ENCODE measurements at regions not wholly inside any gene's neighbourhood (a gene's known extent, or its start where the extent isn't known, plus 50 kb on each side); places are given as distances from the start of the nearest gene placed in this dataset.
"Not testable (repeated sequence)": the region's sequence is repeated elsewhere in the genome, so short reads cannot be mapped to it uniquely, and the experiment has no call there.

DNA sequence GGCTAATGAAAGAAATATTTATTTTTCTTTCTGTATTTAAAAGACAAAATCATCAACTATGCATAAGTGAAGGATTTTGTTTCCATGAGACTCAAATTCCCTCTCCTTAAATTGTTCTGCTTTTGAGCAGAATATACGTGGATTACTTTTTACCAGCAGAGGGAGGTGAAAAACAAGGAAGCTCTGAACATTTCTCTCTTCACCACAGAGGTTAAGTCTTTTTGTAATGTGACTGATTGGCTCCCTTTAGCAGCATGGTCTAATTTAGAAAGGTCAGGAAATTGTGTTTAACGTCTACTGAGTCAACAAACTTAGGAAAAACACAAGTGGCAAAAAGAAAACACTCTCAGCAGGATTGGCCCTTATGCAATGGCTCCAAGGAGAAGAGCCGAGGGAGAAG, 55.1 kb upstream of the F9 start:
- Mint-ChIP-seq H3K4me1 (no peaks in the 10 kb centered on the region), H3K9me3 (no peaks in the 10 kb centered on the region), H3K27me3 (no peaks in the 10 kb centered on the region), H3K36me3 (no peaks in the 10 kb centered on the region), H3K27ac (no peak overlapping the region), H3K4me3 (no peak overlapping the region)
- CTCF ChIA-PET, result no interaction called here
- DNase-seq, result no peak

DNA sequence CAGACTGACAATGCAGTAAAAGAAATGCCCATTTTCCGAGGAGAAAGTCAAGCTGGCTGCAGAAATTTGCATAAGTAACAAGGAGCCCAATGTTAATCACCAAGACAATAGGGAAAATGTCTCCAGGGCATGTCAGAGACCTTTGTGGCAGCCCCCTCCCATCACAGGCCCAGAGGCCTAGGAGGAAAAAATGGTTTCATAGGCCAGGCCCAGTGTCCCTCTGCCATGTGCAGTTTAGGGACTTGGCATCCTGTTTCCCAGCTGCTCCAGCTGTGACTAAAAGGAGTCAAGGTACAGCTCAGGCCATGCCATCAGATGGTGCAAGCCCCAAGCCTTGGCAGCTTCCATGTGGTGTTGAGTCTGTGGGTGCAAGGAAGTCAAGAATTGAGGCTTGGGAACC, 68.6 kb upstream of the F9 start:
- H3K36me3 Mint-ChIP-seq, H3K9me3 Mint-ChIP-seq, CTCF ChIA-PET, H3K4me1 Mint-ChIP-seq, H3K4me3 Mint-ChIP-seq, H3K27ac Mint-ChIP-seq, H3K27me3 Mint-ChIP-seq, DNase-seq: not testable (repeated sequence)

DNA sequence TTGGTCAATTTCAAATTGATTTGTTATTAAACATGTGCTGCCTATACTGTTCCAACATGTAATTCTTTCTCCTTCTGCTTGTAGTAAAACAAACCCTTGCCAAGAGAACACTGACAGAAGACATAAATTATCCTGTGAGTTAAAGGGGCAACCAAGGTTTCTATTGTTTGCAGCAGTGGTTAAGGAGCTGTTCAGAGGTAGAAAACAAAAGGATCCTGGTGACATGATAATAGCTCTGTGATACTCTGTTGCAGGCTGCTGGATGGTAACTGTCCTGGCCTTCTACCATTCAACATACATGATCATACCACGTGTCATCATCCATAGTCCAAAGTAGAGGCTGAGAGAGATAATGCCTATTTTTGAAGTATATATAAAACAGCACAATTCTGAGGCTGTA, 75.8 kb upstream of the F9 start:
- Mint-ChIP-seq H3K9me3 (no peaks in the 10 kb centered on the region), H3K27ac (no peak overlapping the region), H3K36me3 (no peaks in the 10 kb centered on the region), H3K27me3 (no peaks in the 10 kb centered on the region), H3K4me3 (no peak overlapping the region), H3K4me1 (no peaks in the 10 kb centered on the region)
- CTCF ChIA-PET, result no interaction called here
- DNase-seq, result no peak

DNA sequence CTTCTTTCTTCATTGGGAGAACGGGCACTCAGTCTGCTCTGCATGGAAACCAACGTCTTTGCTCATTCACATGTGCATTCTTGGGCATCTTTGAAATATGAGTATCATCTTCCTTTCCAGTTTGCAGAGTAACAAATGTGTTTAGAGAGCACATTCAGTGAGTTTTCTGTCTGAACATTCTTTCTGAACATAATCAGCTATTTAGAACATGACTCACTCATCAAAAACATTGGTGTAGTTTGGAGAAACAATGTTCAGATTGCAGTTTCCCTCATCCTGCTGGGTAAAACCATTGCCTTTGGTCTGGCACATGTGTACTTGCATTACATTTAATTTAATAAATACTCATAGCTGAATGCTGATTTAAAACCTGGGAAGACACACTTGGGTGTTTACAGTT, 81.5 kb upstream of the F9 start:
- CTCF ChIA-PET, result no interaction called here
- H3K4me1 Mint-ChIP-seq, result no peaks in the 10 kb centered on the region
- H3K9me3 Mint-ChIP-seq, result no peaks in the 10 kb centered on the region
- no peak overlapping the region for H3K27ac Mint-ChIP-seq
- H3K4me3 Mint-ChIP-seq, result no peak overlapping the region
- H3K27me3 Mint-ChIP-seq, result no peaks in the 10 kb centered on the region
- no peak for DNase-seq
- no peaks in the 10 kb centered on the region for H3K36me3 Mint-ChIP-seq

DNA sequence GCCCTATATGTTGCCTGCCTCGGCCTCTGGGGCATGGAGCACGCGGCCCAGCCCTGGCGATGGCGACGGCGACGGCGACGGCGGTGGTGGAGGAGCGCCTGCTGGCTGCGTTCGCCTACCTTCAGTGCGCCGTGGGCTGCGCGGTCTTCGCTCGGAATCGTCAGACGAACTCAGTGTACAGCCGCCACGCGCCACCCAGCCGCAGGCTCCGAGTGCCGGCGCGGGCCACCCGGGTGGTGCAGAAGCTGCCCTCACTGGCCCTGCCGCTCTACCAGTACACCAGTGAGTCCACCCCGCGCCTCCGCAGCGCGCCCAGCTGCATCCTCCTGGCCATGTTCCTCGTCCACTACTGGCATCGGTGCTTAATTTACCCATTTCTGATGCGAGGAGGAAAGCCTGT, 83.7 kb upstream of the F9 start:
- peaks cover 2% of the 10 kb centered on the region for H3K9me3 Mint-ChIP-seq
- no peak overlapping the region for H3K27ac Mint-ChIP-seq
- no peaks in the 10 kb centered on the region for H3K4me1 Mint-ChIP-seq
- no peak for DNase-seq
- CTCF ChIA-PET, result no interaction called here
- no peaks in the 10 kb centered on the region for H3K27me3 Mint-ChIP-seq
- H3K4me3 Mint-ChIP-seq, result no peak overlapping the region
- H3K36me3 Mint-ChIP-seq, result no peaks in the 10 kb centered on the region

DNA sequence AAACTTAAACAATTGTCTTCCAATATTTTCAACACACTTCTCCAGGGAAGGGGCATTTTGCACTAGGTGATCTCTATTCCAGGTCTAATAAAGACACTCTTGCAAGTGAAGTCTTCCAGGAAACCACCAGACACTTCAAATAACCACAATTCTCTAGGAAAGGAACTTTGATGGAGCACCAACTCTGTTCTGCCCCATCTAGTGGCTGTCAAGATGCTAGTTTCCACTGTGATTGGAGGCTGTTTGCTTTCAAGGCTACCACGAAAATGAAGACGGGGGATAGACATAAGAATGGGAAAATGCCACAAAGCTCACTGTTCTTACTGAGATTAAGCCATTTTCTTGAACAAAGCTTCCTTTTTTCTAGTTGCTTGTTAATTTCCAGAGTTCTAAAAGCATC, 100.6 kb upstream of the F9 start:
- Mint-ChIP-seq H3K27me3 (no peaks in the 10 kb centered on the region), H3K36me3 (no peaks in the 10 kb centered on the region)
- no peak for DNase-seq

DNA sequence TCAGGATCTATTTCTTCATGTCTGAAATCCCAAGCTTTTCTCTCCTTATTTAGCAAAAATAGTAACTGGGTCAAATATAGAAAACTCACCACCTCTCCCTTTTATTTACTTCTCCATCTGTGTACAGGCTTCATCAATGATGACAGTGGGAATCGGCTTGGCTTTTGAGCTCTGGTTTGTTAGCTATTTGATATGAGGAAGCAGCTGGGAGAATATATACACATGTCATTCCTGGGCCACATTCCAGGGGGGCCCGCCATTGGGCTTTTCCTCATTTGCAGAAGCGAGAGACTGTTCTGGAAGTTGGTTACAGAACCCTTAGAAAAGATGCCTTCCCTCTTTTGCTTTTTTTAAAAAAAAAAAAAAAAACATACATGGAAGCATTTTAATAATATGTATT, 107.4 kb upstream of the F9 start:
- Mint-ChIP-seq H3K27ac (no peak overlapping the region), H3K27me3 (no peaks in the 10 kb centered on the region), H3K4me1 (no peaks in the 10 kb centered on the region), H3K9me3 (no peaks in the 10 kb centered on the region), H3K36me3 (no peaks in the 10 kb centered on the region), H3K4me3 (no peak overlapping the region)
- CTCF ChIA-PET, result no interaction called here
- no peak for DNase-seq

More for the DNA sequence above, 100.6 kb upstream of the F9 start:
- Mint-ChIP-seq H3K9me3 (no peaks in the 10 kb centered on the region), H3K4me3 (no peak overlapping the region), H3K27ac (no peak overlapping the region), H3K4me1 (no peaks in the 10 kb centered on the region)
- CTCF ChIA-PET, result no interaction called here

DNA sequence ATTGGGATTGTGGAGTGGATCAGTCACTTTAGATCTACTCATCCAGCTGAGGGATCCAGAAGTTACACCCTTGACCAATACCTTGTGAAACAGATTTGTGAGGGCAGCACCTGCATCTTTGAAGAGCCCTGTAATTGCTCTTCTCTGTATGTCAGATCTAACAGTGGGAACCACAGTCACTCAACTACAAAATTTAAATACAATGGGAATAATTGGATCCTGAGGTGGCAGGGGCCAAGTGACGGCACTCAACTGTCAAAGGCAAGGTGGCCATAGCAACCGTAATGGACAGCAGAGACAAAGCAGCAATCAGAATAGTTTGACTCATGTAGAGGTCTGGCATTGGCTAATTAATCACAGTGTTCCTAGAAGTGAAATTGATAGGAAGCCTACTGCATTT, 132.3 kb upstream of the F9 start:
- DNase-seq, CTCF ChIA-PET, H3K27me3 Mint-ChIP-seq, H3K4me1 Mint-ChIP-seq, H3K9me3 Mint-ChIP-seq, H3K4me3 Mint-ChIP-seq, H3K27ac Mint-ChIP-seq, H3K36me3 Mint-ChIP-seq: not testable (repeated sequence)

DNA sequence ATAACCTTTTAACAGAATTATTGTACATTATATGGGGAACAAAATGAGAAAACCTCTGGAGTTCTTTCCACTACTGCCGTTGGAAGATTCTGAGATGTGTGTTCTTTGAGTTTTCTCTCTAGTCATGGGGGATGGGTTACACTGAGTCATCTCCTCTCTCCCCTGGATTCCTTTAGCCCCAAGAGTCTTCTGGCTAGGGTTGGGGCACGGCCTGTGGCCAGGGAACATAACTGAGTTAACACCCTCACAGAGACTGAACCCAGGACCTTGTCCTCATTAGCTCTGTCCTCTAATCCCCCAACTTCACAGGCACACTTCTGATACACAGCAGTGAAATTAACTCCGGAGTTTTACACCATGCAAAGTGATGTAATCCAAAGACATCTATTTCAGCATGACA, 142.3 kb upstream of the F9 start:
- no peak for DNase-seq
- Mint-ChIP-seq H3K27me3 (no peaks in the 10 kb centered on the region), H3K9me3 (no peaks in the 10 kb centered on the region), H3K36me3 (no peaks in the 10 kb centered on the region), H3K4me3 (no peak overlapping the region), H3K27ac (no peak overlapping the region), H3K4me1 (no peaks in the 10 kb centered on the region)
- CTCF ChIA-PET, result no interaction called here

DNA sequence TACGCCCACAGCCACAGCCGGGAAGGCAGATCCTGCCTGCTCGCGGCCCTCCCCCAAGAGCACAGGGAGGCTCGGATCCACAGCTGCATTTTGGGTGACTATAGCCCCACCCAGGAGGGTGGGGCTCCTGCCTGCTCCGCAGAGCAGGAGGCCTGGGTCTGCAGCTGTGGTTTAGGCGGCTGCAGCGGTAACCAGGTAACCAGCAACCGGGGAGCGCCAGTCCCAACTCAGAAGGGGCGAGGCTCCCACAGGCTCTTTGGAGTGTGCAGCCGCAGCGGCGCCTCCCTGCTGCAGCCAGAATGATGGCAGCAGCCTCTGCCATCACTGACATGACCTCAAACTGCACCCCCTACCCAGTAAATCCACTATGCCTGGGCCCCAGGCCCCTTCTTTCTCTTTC, 148.0 kb upstream of the F9 start:
- CTCF ChIA-PET, result no interaction called here
- H3K27me3 Mint-ChIP-seq, result no peaks in the 10 kb centered on the region
- no peak for DNase-seq
- H3K9me3 Mint-ChIP-seq, result peaks cover 2% of the 10 kb centered on the region
- no peaks in the 10 kb centered on the region for H3K36me3 Mint-ChIP-seq
- H3K4me1 Mint-ChIP-seq, result no peaks in the 10 kb centered on the region
- H3K4me3 Mint-ChIP-seq, result no peak overlapping the region
- H3K27ac Mint-ChIP-seq, result no peak overlapping the region

DNA sequence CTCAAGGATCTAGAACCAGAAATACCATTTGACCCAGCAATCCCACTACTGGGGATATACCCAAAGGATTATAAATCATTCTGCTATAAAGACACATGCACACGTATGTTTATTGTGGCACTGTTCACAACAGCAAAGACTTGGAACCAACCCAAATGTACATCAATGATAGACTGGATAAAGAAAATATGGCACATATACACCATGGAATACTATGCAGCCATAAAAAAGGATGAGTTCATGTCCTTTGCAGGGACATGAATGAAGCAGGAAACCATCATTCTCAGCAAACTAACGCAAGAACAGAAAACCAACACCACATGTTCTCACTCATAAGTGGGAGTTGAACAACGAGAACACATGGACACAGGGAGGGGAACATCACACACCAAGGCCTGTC, 154.0 kb upstream of the F9 start:
- DNase-seq, H3K4me1 Mint-ChIP-seq, H3K27ac Mint-ChIP-seq, H3K4me3 Mint-ChIP-seq, H3K27me3 Mint-ChIP-seq, H3K9me3 Mint-ChIP-seq, H3K36me3 Mint-ChIP-seq, CTCF ChIA-PET: not testable (repeated sequence)

DNA sequence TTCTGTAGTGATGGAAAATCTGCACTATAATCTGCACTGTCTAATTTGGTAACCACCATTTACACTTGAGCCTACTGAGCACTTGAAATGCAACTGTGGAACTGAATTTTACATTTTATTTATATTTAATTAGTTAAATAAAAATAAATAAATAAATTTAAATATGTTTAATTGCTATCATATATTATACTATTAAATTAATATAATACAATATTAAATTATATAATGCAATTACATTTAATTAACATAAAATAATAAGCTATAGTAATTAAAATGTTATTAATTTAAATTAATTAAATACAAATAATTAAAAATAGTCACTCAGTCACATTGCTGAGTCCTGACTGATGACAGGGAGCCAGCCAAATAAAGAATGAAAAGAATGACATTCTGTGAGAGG, 170.2 kb upstream of the F9 start:
- Mint-ChIP-seq H3K27me3 (no peaks in the 10 kb centered on the region), H3K27ac (no peak overlapping the region), H3K4me3 (no peak overlapping the region), H3K9me3 (no peaks in the 10 kb centered on the region), H3K36me3 (no peaks in the 10 kb centered on the region), H3K4me1 (no peaks in the 10 kb centered on the region)
- CTCF ChIA-PET, result no interaction called here
- no peak for DNase-seq

DNA sequence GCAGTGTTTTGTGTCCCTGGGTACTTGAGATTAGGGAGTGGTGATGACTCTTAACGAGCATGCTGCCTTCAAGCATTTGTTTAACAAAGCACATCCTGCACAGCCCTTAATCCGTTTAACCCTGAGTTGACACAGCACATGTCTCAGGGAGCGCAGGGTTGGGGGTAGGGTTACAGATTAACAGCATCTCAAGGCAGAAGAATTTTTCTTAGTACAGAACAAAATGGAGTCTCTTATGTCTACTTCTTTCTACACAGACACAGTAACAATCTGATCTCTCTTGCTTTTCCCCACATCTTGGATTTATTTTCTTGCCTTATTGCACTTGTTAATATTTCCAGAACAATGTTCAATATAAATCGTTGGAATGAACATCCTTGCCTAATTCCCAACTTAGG, 187.9 kb upstream of the F9 start:
- H3K27ac Mint-ChIP-seq, H3K4me1 Mint-ChIP-seq, DNase-seq, H3K4me3 Mint-ChIP-seq, H3K27me3 Mint-ChIP-seq, H3K36me3 Mint-ChIP-seq, CTCF ChIA-PET, H3K9me3 Mint-ChIP-seq: not testable (repeated sequence)

DNA sequence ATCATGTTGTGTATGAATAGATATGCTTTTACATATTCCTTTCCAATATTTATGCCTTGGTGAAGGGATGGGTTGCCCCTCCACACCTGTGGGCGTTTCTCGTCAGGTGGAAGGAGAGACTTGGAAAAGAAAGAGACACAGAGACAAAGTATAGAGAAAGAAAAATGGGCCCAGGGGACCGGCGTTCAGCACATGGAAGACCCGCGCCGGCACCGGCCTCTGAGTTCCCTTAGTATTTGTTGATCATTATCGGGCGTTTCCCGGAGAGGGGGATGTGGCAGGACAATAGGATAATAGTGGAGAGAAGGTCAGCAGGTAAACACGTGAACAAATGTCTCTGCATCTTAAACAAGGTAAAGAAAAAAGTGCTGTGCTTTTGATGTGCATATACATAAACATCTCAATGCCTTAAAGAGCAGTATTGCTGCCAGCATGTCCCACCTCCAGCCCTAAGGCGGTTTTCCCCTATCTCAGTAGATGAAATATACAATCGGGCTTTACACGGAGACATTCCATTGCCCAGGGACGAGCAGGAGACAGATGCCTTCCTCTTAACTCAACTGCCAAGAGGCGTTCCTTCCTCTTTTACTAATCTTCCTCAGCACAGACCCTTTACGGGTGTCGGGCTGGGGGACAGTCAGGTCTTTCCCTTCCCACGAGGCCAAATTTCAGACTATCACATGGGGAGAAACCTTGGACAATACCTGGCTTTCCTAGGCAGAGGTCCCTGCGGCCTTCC, 188.5 kb upstream of the F9 start:
- H3K27ac Mint-ChIP-seq, H3K9me3 Mint-ChIP-seq, H3K27me3 Mint-ChIP-seq, H3K4me1 Mint-ChIP-seq, CTCF ChIA-PET, H3K36me3 Mint-ChIP-seq, H3K4me3 Mint-ChIP-seq, DNase-seq: not testable (repeated sequence)

DNA sequence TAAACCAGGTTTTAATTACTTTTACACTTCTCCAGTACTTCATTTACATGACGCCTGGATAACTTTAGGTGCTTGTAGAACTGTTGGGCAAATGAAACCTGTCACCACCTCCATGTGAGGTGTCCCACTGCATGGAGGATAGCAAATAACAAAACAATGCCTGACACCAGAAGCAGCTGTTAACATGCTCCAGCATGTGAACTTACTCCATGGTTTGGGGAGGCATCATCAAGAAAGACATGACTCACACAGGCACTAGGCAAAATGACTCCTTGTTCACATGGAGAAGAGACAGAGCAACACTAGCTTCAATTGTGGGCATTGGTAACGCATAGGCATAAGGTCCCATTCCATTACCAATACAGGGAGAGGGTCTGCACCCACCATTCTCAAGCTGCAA, 198.1 kb upstream of the F9 start:
- Mint-ChIP-seq H3K4me3 (no peak overlapping the region), H3K27me3 (no peaks in the 10 kb centered on the region), H3K36me3 (no peaks in the 10 kb centered on the region), H3K9me3 (no peaks in the 10 kb centered on the region), H3K27ac (no peak overlapping the region), H3K4me1 (no peaks in the 10 kb centered on the region)
- CTCF ChIA-PET, result no interaction called here
- DNase-seq, result no peak

DNA sequence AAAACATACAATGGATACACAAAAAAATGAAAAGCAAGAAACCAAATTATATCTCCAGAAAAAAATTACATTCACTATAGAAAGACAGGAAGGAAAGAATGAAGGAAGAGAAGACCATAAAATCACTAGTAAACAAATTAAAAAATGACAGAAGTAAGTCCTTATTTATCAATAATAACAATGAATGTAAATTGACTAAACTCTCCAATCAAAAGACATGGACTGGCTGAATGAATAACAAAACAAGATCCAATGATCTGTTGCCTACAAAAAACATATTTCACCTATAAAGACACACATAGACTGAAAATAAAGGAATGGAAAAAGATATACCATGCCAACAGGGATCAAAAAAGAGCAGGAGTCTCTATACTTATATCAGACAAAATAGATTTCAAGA, 203.2 kb upstream of the F9 start:
- CTCF ChIA-PET, result no interaction called here
- H3K4me3 Mint-ChIP-seq, result no peak overlapping the region
- DNase-seq, result no peak
- no peak overlapping the region for H3K27ac Mint-ChIP-seq
- no peaks in the 10 kb centered on the region for H3K27me3 Mint-ChIP-seq
- H3K36me3 Mint-ChIP-seq, result no peaks in the 10 kb centered on the region
- no peaks in the 10 kb centered on the region for H3K9me3 Mint-ChIP-seq
- no peaks in the 10 kb centered on the region for H3K4me1 Mint-ChIP-seq
